ENCODE measurements at regions not wholly inside any gene's neighbourhood (a gene's known extent, or its start where the extent isn't known, plus 50 kb on each side); places are given as distances from the start of the nearest gene placed in this dataset.

GRCh38 chrY:7463196-7463595 is 551.6 kb upstream of the AMELY start:
- no peak overlapping the region for H3K27ac ChIP-seq
- no peak for TF ChIP-seq CTCF (IDR thresholded peaks at IDR 0.05)
- no peak for TF ChIP-seq ZFX (IDR thresholded peaks at IDR 0.05; ENCODE audit: borderline replicate concordance)

GRCh38 chrY:7462657-7463056 is 551.1 kb upstream of the AMELY start:
- H3K27ac ChIP-seq = no peak overlapping the region
- TF ChIP-seq CTCF (IDR thresholded peaks at IDR 0.05) = no peak

- TF ChIP-seq ZFX (IDR thresholded peaks at IDR 0.05; ENCODE audit: borderline replicate concordance) = no peak
- no peak for TF ChIP-seq CTCF (IDR thresholded peaks at IDR 0.05)
- no peak overlapping the region for H3K27ac ChIP-seq
Measured at GRCh38 chrY:7461873-7462525, 550.4 kb upstream of the AMELY start.

GRCh38 chrY:7459802-7460201 is 548.2 kb upstream of the AMELY start:
- TF ChIP-seq CTCF (IDR thresholded peaks at IDR 0.05) (no peak), ZFX (IDR thresholded peaks at IDR 0.05; ENCODE audit: borderline replicate concordance) (no peak)
- H3K27ac ChIP-seq = no peak overlapping the region

- no peak for TF ChIP-seq ZFX (IDR thresholded peaks at IDR 0.05; ENCODE audit: borderline replicate concordance)
- no peak for TF ChIP-seq CTCF (IDR thresholded peaks at IDR 0.05)
- H3K27ac ChIP-seq = no peak overlapping the region
Measured at GRCh38 chrY:7458301-7459078, 546.9 kb upstream of the AMELY start.

GRCh38 chrY:7457286-7458015 is 545.9 kb upstream of the AMELY start:
- H3K27ac ChIP-seq = no peak overlapping the region
- TF ChIP-seq CTCF (IDR thresholded peaks at IDR 0.05) (no peak), ZFX (IDR thresholded peaks at IDR 0.05; ENCODE audit: borderline replicate concordance) (no peak)

- TF ChIP-seq ZFX (IDR thresholded peaks at IDR 0.05; ENCODE audit: borderline replicate concordance) (no peak), CTCF (IDR thresholded peaks at IDR 0.05) (no peak)
- H3K27ac ChIP-seq = no peak overlapping the region
Measured at GRCh38 chrY:7455626-7456025, 544.1 kb upstream of the AMELY start.
